ENCODE measurements at regions not wholly inside any gene's neighbourhood (a gene's known extent, or its start where the extent isn't known, plus 50 kb on each side); places are given as distances from the start of the nearest gene placed in this dataset.

DNA sequence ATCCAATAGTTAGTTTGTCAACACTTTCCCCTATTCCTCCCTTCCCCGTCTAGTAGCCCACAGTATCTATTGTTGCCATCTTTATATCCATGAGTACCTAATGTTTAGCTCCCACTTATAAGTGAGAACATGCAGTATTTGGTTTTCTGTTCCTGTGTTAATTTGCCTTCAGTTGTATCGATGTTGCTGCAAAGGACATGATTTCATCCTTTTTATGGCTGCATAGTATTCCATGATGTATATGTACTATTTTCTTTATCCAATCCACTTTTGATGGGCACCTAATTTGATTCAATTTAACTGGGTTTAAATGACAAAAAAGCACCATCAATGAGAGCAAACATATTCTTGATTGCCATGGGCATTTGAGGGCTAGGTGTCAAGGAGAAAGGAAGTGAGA lies 321.5 kb upstream of the TBX18 start:
- TF ChIP-seq YY1 (IDR thresholded peaks at IDR 0.05; ENCODE audit: insufficient read depth, insufficient read length): no peak
- no peak for TF ChIP-seq ZNF274 (IDR thresholded peaks at IDR 0.05; ENCODE audit: low read depth, low read length)
- no peak for TF ChIP-seq SUZ12 (IDR thresholded peaks at IDR 0.05; ENCODE audit: extremely low read depth, insufficient read depth, insufficient read length)
